T-helper 17 cell (primary cell): ENCODE measurements at regions not wholly inside any gene's neighbourhood (a gene's known extent, or its start where the extent isn't known, plus 50 kb on each side); places are given as distances from the start of the nearest gene placed in this dataset.

ENCODE experiments used
- ATAC-seq: fragments of 150-1000 bp; cut with Tn5 transposase; 2 replicates; pipeline ENCODE4 v1.10.0; 2021; ENCODE audit warnings: mild to moderate bottlenecking, moderate library complexity
- DNase-seq, 3 donors: peaks; one replicate each; pipeline versions ENCODE4 v3.0.0 to v3.0.0-alpha.2; 2020 to 2021
- H3K9me3 ChIP-seq: one replicate; pipeline ENCODE4 v1.7.0; 2013; ENCODE audit warnings: low read length, mild to moderate bottlenecking; ENCODE audit not compliant: control insufficient read depth, poor library complexity, severe bottlenecking
- H3K27ac Mint-ChIP-seq: one replicate; pipeline ENCODE4 v1.8.0; 2022; ENCODE audit warnings: mild to moderate bottlenecking, moderate library complexity, mixed read lengths
- H3K27me3 Mint-ChIP-seq: one replicate; pipeline ENCODE4 v1.8.0; 2022; ENCODE audit warnings: mixed read lengths
- H3K36me3 Mint-ChIP-seq: one replicate; pipeline ENCODE4 v1.8.0; 2022; ENCODE audit warnings: low read depth, mixed read lengths
- H3K4me1 Mint-ChIP-seq: one replicate; pipeline ENCODE4 v1.8.0; 2022; ENCODE audit warnings: mild to moderate bottlenecking, mixed read lengths
- H3K4me3 Mint-ChIP-seq: one replicate; pipeline ENCODE4 v1.8.0; 2022; ENCODE audit warnings: mild to moderate bottlenecking, moderate library complexity, mixed read lengths

- no peaks in the 10 kb centered on the region for H3K27me3 Mint-ChIP-seq
- H3K36me3 Mint-ChIP-seq: no peaks in the 10 kb centered on the region
- no peaks in the 10 kb centered on the region for H3K4me1 Mint-ChIP-seq
- no peak overlapping the region for H3K4me3 Mint-ChIP-seq
- H3K9me3 ChIP-seq: no peaks in the 10 kb centered on the region
- ATAC-seq: no peak
- no peak for DNase-seq
- no peak overlapping the region for H3K27ac Mint-ChIP-seq
These were observed 328.8 kb downstream of the PRELID2 start for GRCh38 chr5:145506185-145506850.

GRCh38 chr5:145502906-145503305 lies 332.2 kb downstream of the PRELID2 start:
- no peak for ATAC-seq

GRCh38 chr5:145500710-145501109 lies 334.4 kb downstream of the PRELID2 start:
- no peak for ATAC-seq
- H3K27me3 Mint-ChIP-seq: no peaks in the 10 kb centered on the region
- no peaks in the 10 kb centered on the region for H3K36me3 Mint-ChIP-seq
- H3K4me1 Mint-ChIP-seq: no peaks in the 10 kb centered on the region
- no peaks in the 10 kb centered on the region for H3K9me3 ChIP-seq
- DNase-seq: no peak
- H3K4me3 Mint-ChIP-seq: no peak overlapping the region
- H3K27ac Mint-ChIP-seq: no peak overlapping the region

More at GRCh38 chr5:145502906-145503305, 332.2 kb downstream of the PRELID2 start:
- no peak overlapping the region for H3K4me3 Mint-ChIP-seq
- no peaks in the 10 kb centered on the region for H3K27me3 Mint-ChIP-seq
- DNase-seq: no peak
- no peaks in the 10 kb centered on the region for H3K9me3 ChIP-seq
- no peak overlapping the region for H3K27ac Mint-ChIP-seq
- H3K36me3 Mint-ChIP-seq: no peaks in the 10 kb centered on the region
- H3K4me1 Mint-ChIP-seq: no peaks in the 10 kb centered on the region

- no peak for ATAC-seq
- H3K4me3 Mint-ChIP-seq: no peak overlapping the region
- H3K9me3 ChIP-seq: no peaks in the 10 kb centered on the region
- no peaks in the 10 kb centered on the region for H3K4me1 Mint-ChIP-seq
- H3K27me3 Mint-ChIP-seq: no peaks in the 10 kb centered on the region
- DNase-seq: no peak
- H3K36me3 Mint-ChIP-seq: no peaks in the 10 kb centered on the region
- no peak overlapping the region for H3K27ac Mint-ChIP-seq
These were observed 335.7 kb downstream of the PRELID2 start for GRCh38 chr5:145499483-145499882.

GRCh38 chr5:145497052-145497451 lies 338.1 kb downstream of the PRELID2 start:
- H3K4me1 Mint-ChIP-seq: no peaks in the 10 kb centered on the region
- no peak for ATAC-seq

GRCh38 chr5:145495741-145496140 lies 339.4 kb downstream of the PRELID2 start:
- no peak overlapping the region for H3K27ac Mint-ChIP-seq
- H3K4me1 Mint-ChIP-seq: no peaks in the 10 kb centered on the region
- no peaks in the 10 kb centered on the region for H3K9me3 ChIP-seq
- no peak for ATAC-seq
- H3K4me3 Mint-ChIP-seq: no peak overlapping the region
- DNase-seq: no peak
- H3K36me3 Mint-ChIP-seq: no peaks in the 10 kb centered on the region
- no peaks in the 10 kb centered on the region for H3K27me3 Mint-ChIP-seq

More at GRCh38 chr5:145497052-145497451, 338.1 kb downstream of the PRELID2 start:
- DNase-seq: no peak
- Mint-ChIP-seq H3K4me3 (no peak overlapping the region), H3K27me3 (no peaks in the 10 kb centered on the region), H3K27ac (no peak overlapping the region), H3K36me3 (no peaks in the 10 kb centered on the region)
- H3K9me3 ChIP-seq: no peaks in the 10 kb centered on the region

- H3K4me3 Mint-ChIP-seq: no peak overlapping the region
- DNase-seq (no peak), ATAC-seq (no peak)
- H3K9me3 ChIP-seq: no peaks in the 10 kb centered on the region
- H3K27me3 Mint-ChIP-seq: no peaks in the 10 kb centered on the region
- no peaks in the 10 kb centered on the region for H3K4me1 Mint-ChIP-seq
- no peaks in the 10 kb centered on the region for H3K36me3 Mint-ChIP-seq
- H3K27ac Mint-ChIP-seq: no peak overlapping the region
These were observed 339.9 kb downstream of the PRELID2 start for GRCh38 chr5:145495196-145495595.

- DNase-seq: no peak
- Mint-ChIP-seq H3K4me1 (no peaks in the 10 kb centered on the region), H3K36me3 (no peaks in the 10 kb centered on the region), H3K27me3 (no peaks in the 10 kb centered on the region), H3K27ac (no peak overlapping the region), H3K4me3 (no peak overlapping the region)
- ATAC-seq: no peak
- H3K9me3 ChIP-seq: no peaks in the 10 kb centered on the region
These were observed 341.7 kb downstream of the PRELID2 start for GRCh38 chr5:145493435-145493834.

GRCh38 chr5:145489516-145489915 lies 345.6 kb downstream of the PRELID2 start:
- no peaks in the 10 kb centered on the region for H3K9me3 ChIP-seq
- no peaks in the 10 kb centered on the region for H3K27me3 Mint-ChIP-seq
- no peak overlapping the region for H3K27ac Mint-ChIP-seq
- no peak for DNase-seq
- no peaks in the 10 kb centered on the region for H3K4me1 Mint-ChIP-seq
- no peak overlapping the region for H3K4me3 Mint-ChIP-seq
- no peaks in the 10 kb centered on the region for H3K36me3 Mint-ChIP-seq
- no peak for ATAC-seq

- Mint-ChIP-seq H3K4me1 (no peaks in the 10 kb centered on the region), H3K36me3 (no peaks in the 10 kb centered on the region), H3K4me3 (no peak overlapping the region), H3K27me3 (no peaks in the 10 kb centered on the region), H3K27ac (no peak overlapping the region)
- DNase-seq (no peak), ATAC-seq (no peak)
- no peaks in the 10 kb centered on the region for H3K9me3 ChIP-seq
These were observed 351.0 kb downstream of the PRELID2 start for GRCh38 chr5:145484158-145484557.

- Mint-ChIP-seq H3K4me1 (no peaks in the 10 kb centered on the region), H3K27ac (no peak overlapping the region), H3K4me3 (no peak overlapping the region), H3K27me3 (no peaks in the 10 kb centered on the region), H3K36me3 (no peaks in the 10 kb centered on the region)
- no peaks in the 10 kb centered on the region for H3K9me3 ChIP-seq
- DNase-seq: no peak
- no peak for ATAC-seq
These were observed 351.9 kb downstream of the PRELID2 start for GRCh38 chr5:145483212-145483611.

GRCh38 chr5:145479857-145480256 lies 355.3 kb downstream of the PRELID2 start:
- ATAC-seq (no peak), DNase-seq (no peak)
- H3K27me3 Mint-ChIP-seq: no peaks in the 10 kb centered on the region
- H3K36me3 Mint-ChIP-seq: no peaks in the 10 kb centered on the region
- no peaks in the 10 kb centered on the region for H3K4me1 Mint-ChIP-seq
- H3K4me3 Mint-ChIP-seq: no peak overlapping the region
- H3K9me3 ChIP-seq: no peaks in the 10 kb centered on the region
- H3K27ac Mint-ChIP-seq: no peak overlapping the region

GRCh38 chr5:145479271-145479670 lies 355.9 kb downstream of the PRELID2 start:
- no peak overlapping the region for H3K4me3 Mint-ChIP-seq
- H3K27ac Mint-ChIP-seq: no peak overlapping the region
- DNase-seq (no peak), ATAC-seq (no peak)
- H3K4me1 Mint-ChIP-seq: no peaks in the 10 kb centered on the region
- no peaks in the 10 kb centered on the region for H3K9me3 ChIP-seq
- no peaks in the 10 kb centered on the region for H3K27me3 Mint-ChIP-seq
- no peaks in the 10 kb centered on the region for H3K36me3 Mint-ChIP-seq

GRCh38 chr5:145478651-145479050 lies 356.5 kb downstream of the PRELID2 start:
- no peaks in the 10 kb centered on the region for H3K4me1 Mint-ChIP-seq
- H3K27me3 Mint-ChIP-seq: no peaks in the 10 kb centered on the region
- no peak overlapping the region for H3K4me3 Mint-ChIP-seq
- DNase-seq (no peak), ATAC-seq (no peak)
- H3K36me3 Mint-ChIP-seq: no peaks in the 10 kb centered on the region
- no peaks in the 10 kb centered on the region for H3K9me3 ChIP-seq
- H3K27ac Mint-ChIP-seq: no peak overlapping the region
